Kidney glomerular epithelial cell (primary cell): ENCODE measurements at regions not wholly inside any gene's neighbourhood (a gene's known extent, or its start where the extent isn't known, plus 50 kb on each side); places are given as distances from the start of the nearest gene placed in this dataset.
"Not testable (repeated sequence)": the region's sequence is repeated elsewhere in the genome, so short reads cannot be mapped to it uniquely, and the experiment has no call there.

Experiments
- DNase-seq: peaks from one replicate; lab custom pipeline; 2025; lab: John Stamatoyannopoulos, UW

- DNase-seq, result no peak
These were observed 93.9 kb upstream of the AGAP1 start for GRCh38 chr2:235399895-235400294.

DNA sequence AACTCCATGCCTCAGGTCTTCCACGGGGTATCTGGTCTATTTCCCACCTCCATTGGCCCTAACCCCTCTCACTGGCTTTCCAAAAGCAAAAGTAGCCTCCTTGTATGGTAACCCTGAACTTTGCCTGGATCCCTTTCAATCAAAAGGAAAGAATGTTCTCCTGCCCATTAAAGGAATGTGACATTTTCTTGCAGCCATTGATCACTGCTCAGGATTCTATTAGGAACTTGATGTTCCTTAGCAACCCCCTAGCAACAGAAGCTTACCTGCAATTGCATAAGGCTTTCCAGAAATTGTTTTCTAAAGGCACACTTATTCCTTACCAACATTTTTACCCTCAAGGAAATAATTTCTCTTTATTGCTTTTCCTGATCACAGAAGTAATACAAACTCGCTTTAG lies 91.4 kb upstream of the AGAP1 start:
- no peak for DNase-seq

- DNase-seq, result no peak
These were observed 88.1 kb upstream of the AGAP1 start for GRCh38 chr2:235405612-235406361.

DNA sequence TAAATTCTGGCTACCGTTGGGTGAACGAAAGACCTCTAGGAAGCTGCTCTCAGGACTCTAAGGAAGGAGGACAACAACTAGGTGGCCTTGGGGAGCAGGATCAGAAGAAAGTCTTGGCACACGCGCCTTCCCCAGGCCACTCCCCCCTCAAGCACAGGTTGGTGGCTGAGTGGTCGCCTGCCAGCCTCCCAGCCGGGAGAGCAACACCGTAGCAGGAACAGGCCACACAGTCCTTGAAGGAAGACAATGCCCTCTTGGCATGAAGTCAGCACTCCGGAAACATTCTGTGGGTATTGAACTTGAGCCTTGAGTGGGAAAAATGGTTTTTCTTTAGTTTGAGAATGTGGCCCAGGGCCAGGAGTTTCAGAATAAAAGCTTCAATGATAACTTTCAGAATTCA lies 87.4 kb upstream of the AGAP1 start:
- no peak for DNase-seq

- DNase-seq, result no peak
These were observed 81.8 kb upstream of the AGAP1 start for GRCh38 chr2:235411905-235412485.

DNA sequence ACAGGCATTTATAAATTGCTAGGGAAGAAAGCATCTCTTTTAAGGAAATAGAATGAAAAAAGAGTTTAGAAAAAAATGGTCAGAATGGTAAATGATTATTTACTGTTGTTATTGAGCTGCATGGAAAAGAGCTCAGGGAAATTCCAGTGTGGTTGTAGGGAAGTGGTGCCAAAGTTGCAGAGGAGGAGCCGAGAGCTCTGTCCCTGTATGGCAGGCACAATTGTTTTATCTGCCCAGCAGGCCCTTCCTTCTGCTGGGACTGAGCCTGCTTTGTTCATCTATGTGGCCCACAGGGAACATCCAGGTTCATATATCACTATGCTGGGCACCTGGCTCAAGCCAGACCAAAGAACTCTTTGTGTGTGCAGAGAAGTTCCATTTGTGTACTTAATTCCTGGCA lies 80.8 kb upstream of the AGAP1 start:
- no peak for DNase-seq

DNA sequence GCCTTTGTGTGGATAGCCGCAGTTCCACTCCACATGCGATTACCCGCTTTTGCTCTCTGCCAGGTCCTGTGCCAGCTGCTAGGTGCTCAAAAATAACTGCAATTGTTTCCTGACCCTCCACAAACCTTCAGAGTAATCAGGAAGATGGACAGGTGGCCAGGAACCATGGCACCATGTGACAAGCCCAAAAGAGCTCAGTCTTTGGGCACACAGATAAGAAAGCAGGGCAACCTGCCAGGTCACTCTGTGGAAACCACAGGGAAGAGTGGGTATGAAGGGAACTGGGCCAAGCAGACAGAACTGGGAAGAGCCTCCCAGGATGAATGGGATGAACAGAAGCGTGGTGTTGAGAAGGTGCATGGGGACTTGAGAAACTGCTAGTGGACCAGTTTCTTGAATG lies 79.4 kb upstream of the AGAP1 start:
- DNase-seq, result no peak

DNA sequence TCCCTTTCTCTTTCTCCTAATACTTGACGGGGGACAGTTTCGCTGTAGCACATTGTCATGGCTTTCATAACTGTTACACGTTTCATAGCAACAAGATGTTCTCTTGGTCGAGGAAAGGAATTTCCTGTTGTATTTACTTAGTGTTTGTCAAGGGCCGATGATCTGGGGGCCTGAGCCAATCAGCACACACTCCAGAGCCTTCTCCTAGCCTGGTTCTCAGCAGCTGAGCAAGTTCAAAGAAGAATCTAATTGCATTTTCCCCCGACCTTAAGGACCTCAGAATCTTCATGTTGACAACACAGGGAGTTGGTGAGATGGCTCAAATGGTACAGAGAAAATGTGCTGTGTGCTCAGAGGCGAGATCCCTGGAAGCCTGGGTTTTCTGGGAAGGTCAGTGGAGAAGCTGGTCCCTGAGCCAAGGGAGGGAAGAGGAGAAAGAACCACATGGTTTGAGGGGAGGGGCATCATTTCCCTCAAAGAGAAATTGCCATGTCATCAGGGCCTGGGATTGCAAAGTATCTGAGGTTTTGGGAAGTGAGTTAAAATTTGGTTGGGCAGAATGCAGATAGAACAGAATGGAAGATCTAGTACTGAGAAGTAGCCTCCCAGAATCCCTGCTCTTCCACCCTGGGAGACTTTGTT lies 76.9 kb upstream of the AGAP1 start:
- DNase-seq, result peak; percentile 35

DNA sequence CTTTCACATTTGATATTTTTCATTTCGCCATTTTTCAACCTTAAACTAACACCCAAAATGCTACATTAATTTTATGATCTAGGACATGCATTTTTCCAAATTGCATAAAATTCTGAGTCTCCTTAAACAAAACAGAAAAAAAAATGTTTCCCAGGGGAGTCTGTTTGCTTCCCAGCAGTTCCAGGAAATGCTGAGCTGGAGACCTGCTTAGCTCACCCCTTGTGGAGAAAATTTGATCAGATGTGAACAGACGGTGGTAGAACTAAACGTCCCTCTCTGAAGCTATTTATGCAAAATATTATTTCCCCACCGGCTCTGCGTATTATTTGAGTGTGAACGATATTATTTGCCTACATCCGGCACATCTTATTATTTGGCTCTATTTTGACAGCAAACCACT lies 74.9 kb upstream of the AGAP1 start:
- DNase-seq, result no peak

GRCh38 chr2:235419996-235420395 lies 73.8 kb upstream of the AGAP1 start:
- DNase-seq, result no peak

DNA sequence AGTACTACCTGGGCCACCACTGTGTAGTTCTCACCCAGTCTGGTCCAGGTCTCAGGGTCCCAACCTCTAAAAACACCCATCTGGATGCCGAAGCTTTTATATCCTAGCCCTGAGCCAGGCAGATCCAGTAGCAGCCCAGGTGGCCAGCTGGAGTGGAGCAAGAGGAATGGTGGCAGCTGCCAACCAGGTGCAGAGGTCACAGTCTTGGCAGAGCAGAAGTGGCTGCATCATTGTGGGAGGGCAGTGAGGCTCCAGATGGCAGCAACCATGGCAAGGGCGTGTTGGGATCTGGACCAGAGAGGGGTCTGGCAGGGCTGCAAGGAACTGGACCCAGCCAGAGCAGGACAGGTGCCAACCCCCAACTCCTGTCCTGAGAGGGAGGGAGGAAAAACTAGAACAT lies 72.2 kb upstream of the AGAP1 start:
- DNase-seq, result no peak

DNA sequence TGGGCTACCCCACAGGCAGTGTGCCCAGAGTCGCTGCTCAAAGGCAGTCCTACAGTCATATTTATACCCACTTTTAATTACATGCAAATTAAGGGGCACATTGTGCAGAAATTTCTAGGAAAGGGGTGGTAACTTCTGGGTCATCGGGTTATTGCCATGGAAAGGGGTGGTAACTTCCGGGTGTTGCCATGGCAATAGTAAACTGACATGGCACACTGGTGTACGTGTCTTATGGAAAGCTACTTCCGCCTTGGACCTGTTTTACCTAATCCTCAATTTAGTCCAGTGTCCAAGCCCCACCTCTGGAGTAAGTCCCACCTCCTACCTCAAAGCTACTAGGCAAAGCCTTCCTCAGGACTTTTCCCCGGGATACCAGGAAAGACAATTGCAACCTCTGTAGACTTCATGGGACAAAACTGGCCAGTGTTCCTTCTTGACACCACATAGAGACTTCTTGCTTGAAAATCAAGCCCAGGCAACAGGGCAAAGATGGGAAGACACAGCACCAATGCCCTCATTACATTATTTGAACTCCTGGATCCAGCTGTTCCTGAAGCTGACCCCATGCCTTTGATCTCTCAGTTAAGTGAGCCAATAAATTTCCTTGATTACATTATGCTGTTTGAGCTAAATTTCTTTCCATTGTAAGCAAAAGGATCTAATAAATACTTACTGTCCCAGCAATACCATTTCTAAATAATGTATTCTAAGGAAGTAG lies 63.3 kb upstream of the AGAP1 start:
- no peak for DNase-seq

GRCh38 chr2:235432741-235433520 lies 60.9 kb upstream of the AGAP1 start:
- DNase-seq, result no peak

GRCh38 chr2:235433860-235434259 lies 60.0 kb upstream of the AGAP1 start:
- DNase-seq, result no peak

GRCh38 chr2:235439959-235440662 lies 53.7 kb upstream of the AGAP1 start:
- DNase-seq, result no peak

DNA sequence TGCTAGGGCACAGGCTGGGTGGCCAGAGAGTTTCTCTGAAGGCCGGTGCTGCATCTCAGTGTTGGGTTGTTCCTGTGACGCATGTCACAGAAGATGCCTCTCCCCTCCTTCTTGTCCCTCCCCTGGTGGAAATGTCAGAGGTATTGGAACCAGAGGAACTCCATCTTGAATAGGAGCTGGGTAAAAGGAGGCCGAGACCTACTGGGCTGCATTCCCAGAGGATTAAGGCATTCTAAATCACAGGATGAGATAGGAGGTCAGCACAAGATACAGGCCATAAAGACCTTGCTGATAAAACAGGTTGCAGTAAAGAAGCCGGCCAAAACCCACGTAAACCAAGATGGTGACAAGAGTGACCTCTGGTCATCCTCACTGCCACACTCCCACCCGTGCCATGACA lies 50.3 kb upstream of the AGAP1 start:
- not testable (repeated sequence) for DNase-seq
